Heart right ventricle (tissue), 16 donors: ENCODE measurements at regions not wholly inside any gene's neighbourhood (a gene's known extent, or its start where the extent isn't known, plus 50 kb on each side); places are given as distances from the start of the nearest gene placed in this dataset.

Experiments used
- ATAC-seq, 8 donors: fragments of 200-7000 bp; cut with Tn5 transposase; one replicate each; pipeline ENCODE4 v1.9.1; 2020; ENCODE audit warnings: mild to moderate bottlenecking in 8 of 8, moderate library complexity in 8 of 8, moderate number of reproducible peaks in 1 of 8
- DNase-seq, 2 donors: peaks; one replicate each; pipeline ENCODE4 v3.0.0-alpha.2; 2020
- H3K27ac ChIP-seq, 10 donors: fragments of 200-600 bp; sonication (generic) in 2 of 10; one replicate each; pipeline versions ENCODE4 v1.5.0 to v1.8.0; 2020 to 2022; ENCODE audit warnings: mild to moderate bottlenecking in 3 of 10
- H3K27me3 ChIP-seq, 7 donors: fragments of 200-600 bp; one replicate each; pipeline ENCODE4 v1.8.0; 2021 to 2022; ENCODE audit warnings: mild to moderate bottlenecking in 2 of 7
- H3K36me3 ChIP-seq, 9 donors: fragments of 200-600 bp; sonication (generic) in 1 of 9; one replicate each; pipeline versions ENCODE4 v1.5.0 to v1.8.0; 2020 to 2022; ENCODE audit warnings: mild to moderate bottlenecking in 2 of 9
- H3K4me1 ChIP-seq, 9 donors: fragments of 200-600 bp; sonication (generic) in 1 of 9; one replicate each; pipeline versions ENCODE4 v1.5.0 to v1.8.0; 2020 to 2022; ENCODE audit warnings: mild to moderate bottlenecking in 4 of 9
- H3K4me3 ChIP-seq, 10 donors: fragments of 200-600 bp; sonication (generic) in 2 of 10; one replicate each; pipeline versions ENCODE4 v1.5.0 to v1.8.0; 2020 to 2022; ENCODE audit warnings: mild to moderate bottlenecking in 7 of 10, moderate library complexity in 2 of 10
- H3K9me3 ChIP-seq, 11 donors: fragments of 200-600 bp in 10 of 11; sonication (generic) in 2 of 11; one replicate each; pipeline versions ENCODE4 v1.5.0 to v1.8.0; 2013 to 2022; ENCODE audit warnings: mild to moderate bottlenecking in 2 of 11, control low read depth in 1 of 11, moderate library complexity in 1 of 11
- CTCF ChIP-seq, 9 donors: fragments of 200-600 bp; sonication (generic) in 2 of 9; IDR thresholded peaks; one replicate each; pipeline versions ENCODE4 v1.5.0 to v1.8.0; 2021 to 2022; ENCODE audit warnings: antibody characterized with exemption in 9 of 9, mild to moderate bottlenecking in 5 of 9, moderate library complexity in 1 of 9
- WGBS, 2 donors: extraction: QIAGEN DNeasy Blood & Tissue Kit; methylation state at CpG; one replicate each; pipeline ENCODE4 v1.1.7; 2013; ENCODE audit warnings: inconsistent platforms in 1 of 2; 5-methylcytosine and 5-hydroxymethylcytosine counted together
- intact Hi-C, 10 donors: fragments of 100-400 bp; cut with DNase I; formaldehyde crosslinking; loops; one replicate each; pipeline versions ENCODE4 v1.11.1 to v1.14.2; 2022
- donor health status: Arrhythmogenic right ventricular cardiomyopathy.
- donor health status: ischemic (EF 13 %, LVEDD 7.1; RV severe dilation, severe dysfunction).
- donor health status: healthy with polysubstance abuse.
- donor health status: DM: no; HTN: yes; CAD: no.
- donor health status: DM: no; HTN: no; CAD: no.
- donor health status: ischemic (EF 25% LVEDD 6.9; RV normal size, moderate dysfunction).
- donor health status: ischemic (EF 25% LVEDD 5.7; RV mildly dilated, moderate dysfunction).
- donor health status: healthy.
- donor health status: DM: yes; HTN: yes; CAD: no.
- donor health status: Ischemic cardiomyopathy.
- donor health status: ischemic (EF 35%, LVEDD 5.7; RV mildly dilated, moderate dysfunction).
- donor health status: nonischemic (EF 11% LVEDD 7.7; RV severe dilation, severe dysfunction).
- donor health status: DM: yes; HTN: yes; CAD: no.
- donor health status: PGD.
- donor health status: ischemic (EF 29% LVEDD 5.4; RV normal size, mild dysfunction).
- donor health status: nonischemic (EF 23%, LVEDD 6.1; RV moderate dilation, normal function).

GRCh38 chr6:156407334-156407733 lies 369.8 kb upstream of the ARID1B start:
- ATAC-seq = no peak
- intact Hi-C loops = no loop called here

DNA sequence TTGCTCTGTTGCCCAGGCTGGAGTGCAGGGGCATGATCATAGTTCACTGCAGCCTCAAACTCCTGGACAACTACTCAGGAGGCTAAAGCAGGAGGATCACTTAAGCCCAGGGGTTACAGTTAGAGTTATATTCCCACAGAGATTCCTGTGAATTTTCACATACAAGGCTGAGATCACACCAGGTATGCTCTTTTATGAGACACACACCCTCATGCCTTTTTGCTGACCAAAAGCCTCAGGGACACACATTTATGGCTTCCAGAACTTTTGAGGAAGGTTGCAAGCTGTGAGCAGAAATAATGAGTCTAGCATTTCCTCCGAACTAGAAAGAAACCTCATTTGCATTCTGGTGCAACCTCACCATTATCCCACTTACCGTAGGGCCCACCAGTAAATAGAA lies 370.5 kb upstream of the ARID1B start:
- 80 to 89% methylated on average over 2 of the region's 2 CpGs for WGBS, 2 donors
- DNase-seq = no peak
- no peak for TF ChIP-seq CTCF (IDR thresholded peaks at IDR 0.05)

More at GRCh38 chr6:156407334-156407733, 369.8 kb upstream of the ARID1B start:
- 90 to 93% methylated on average over 3 of the region's 3 CpGs for WGBS, 2 donors
- H3K9me3 ChIP-seq = peaks cover 0 to 11% (median 0%) of the 10 kb centered on the region in 11 donors
- no peak overlapping the region for H3K4me3 ChIP-seq
- H3K27ac ChIP-seq = no peak overlapping the region
- no peak for DNase-seq
- no peaks in the 10 kb centered on the region for H3K36me3 ChIP-seq
- no peak for TF ChIP-seq CTCF (IDR thresholded peaks at IDR 0.05)
- H3K4me1 ChIP-seq = no peaks in the 10 kb centered on the region
- no peaks in the 10 kb centered on the region for H3K27me3 ChIP-seq

GRCh38 chr6:156406099-156406498 lies 371.1 kb upstream of the ARID1B start:
- Histone ChIP-seq H3K4me3 (no peak overlapping the region), H3K9me3 (peaks cover 0 to under 1% (median 0%) of the 10 kb centered on the region in 11 donors), H3K36me3 (no peaks in the 10 kb centered on the region), H3K4me1 (no peaks in the 10 kb centered on the region), H3K27me3 (no peaks in the 10 kb centered on the region), H3K27ac (no peak overlapping the region)
- intact Hi-C loops = no loop called here
- DNase-seq (no peak), ATAC-seq (no peak)
- TF ChIP-seq CTCF (IDR thresholded peaks at IDR 0.05) = no peak
- WGBS, 2 donors = 76 to 80% methylated on average over 3 of the region's 3 CpGs

More for the DNA sequence above, 370.5 kb upstream of the ARID1B start:
- Histone ChIP-seq H3K4me3 (no peak overlapping the region), H3K27ac (no peak overlapping the region), H3K9me3 (peaks cover 0 to 6% (median 0%) of the 10 kb centered on the region in 11 donors), H3K36me3 (no peaks in the 10 kb centered on the region), H3K4me1 (no peaks in the 10 kb centered on the region), H3K27me3 (no peaks in the 10 kb centered on the region)
- intact Hi-C loops = no loop called here
- no peak for ATAC-seq

DNA sequence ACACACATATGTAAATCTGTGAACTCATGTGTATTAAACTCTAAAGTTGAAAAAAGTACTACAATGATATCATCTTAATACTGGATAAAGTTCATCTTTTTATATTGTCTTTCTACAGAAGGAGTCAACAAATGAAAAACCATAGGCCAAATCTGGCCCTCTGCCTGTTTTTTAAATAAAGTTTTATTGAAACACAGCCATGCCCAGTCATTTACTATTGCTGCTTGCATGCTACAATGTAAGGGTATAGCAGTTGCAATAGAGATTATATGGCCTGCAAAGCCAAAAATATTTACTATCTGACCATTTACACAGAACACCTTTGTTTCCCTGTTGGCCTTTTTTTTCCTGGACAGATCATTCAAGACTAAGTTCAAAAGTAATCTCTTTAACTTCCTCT lies 374.6 kb upstream of the ARID1B start:
- intact Hi-C loops = no loop called here
- DNase-seq (no peak), ATAC-seq (no peak)
- Histone ChIP-seq H3K4me1 (no peaks in the 10 kb centered on the region), H3K36me3 (no peaks in the 10 kb centered on the region), H3K4me3 (no peak overlapping the region), H3K27ac (no peak overlapping the region), H3K9me3 (no peaks in the 10 kb centered on the region), H3K27me3 (peaks cover 0 to 16% (median 12%) of the 10 kb centered on the region in 7 donors)
- TF ChIP-seq CTCF (IDR thresholded peaks at IDR 0.05) = no peak
